ENCODE measurements at regions not wholly inside any gene's neighbourhood (a gene's known extent, or its start where the extent isn't known, plus 50 kb on each side); places are given as distances from the start of the nearest gene placed in this dataset.
"Not testable (repeated sequence)": the region's sequence is repeated elsewhere in the genome, so short reads cannot be mapped to it uniquely, and the experiment has no call there.

DNA sequence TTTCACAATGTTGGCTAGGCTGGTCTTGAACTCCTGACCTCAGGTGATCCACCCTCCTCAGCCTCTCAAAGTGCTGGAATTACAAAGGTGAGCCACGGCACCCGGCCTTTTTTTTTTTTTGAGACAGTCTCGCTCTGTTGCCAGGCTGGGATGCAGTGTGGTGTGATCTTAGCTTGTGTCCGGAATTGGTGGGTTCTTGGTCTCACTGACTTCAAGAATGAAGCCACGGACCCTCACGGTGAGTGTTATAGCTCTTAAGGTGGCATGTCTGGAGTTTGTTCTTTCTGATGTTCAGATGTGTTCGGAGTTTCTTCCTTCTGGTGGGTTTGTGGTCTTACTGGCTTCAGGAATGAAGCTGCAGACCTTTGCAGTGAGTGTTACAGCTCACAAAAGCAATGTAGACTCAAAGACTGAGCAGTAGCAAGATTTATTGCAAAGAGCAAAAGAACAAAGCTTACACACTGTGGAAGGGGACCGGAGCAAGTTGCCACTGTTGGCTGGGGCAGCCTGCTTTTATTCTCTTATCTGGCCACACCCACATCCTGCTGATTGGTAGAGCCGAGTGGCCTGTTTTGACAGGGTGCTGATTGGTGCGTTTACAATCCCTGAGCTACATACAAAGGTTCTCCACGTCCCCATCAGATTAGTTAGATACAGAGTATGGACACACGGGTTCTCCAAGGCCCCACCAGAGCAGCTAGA is 69.1 kb upstream of the DDR1 start:
- ATAC-seq; FAIRE-seq; H3K4me2 ChIP-seq (ENCODE audit: control insufficient read depth, insufficient read depth); H4K20me1 ChIP-seq (ENCODE audit: control insufficient read depth, insufficient read depth); H3K79me2 ChIP-seq (ENCODE audit: control insufficient read depth, insufficient read depth, low read length); H2AFZ ChIP-seq (ENCODE audit: control insufficient read depth, low read depth, low read length); H3K4me3 ChIP-seq; DNase-seq (ENCODE audit: low read depth, low spot score); intact Hi-C loops (cut with micrococcal nuclease; ENCODE audit: unreplicated experiment); H3K27me3 ChIP-seq (replicated peaks in 1 of 2; ENCODE audit: control insufficient read depth in 2 of 2, insufficient read depth in 2 of 2, low read length in 1 of 2); H3K36me3 ChIP-seq (ENCODE audit: control insufficient read depth in 2 of 2, insufficient read depth in 2 of 2, low read length in 1 of 2); in situ Hi-C loops (cut with MboI); H3K9ac ChIP-seq (ENCODE audit: control insufficient read depth, insufficient read depth, low read length); H3K9me3 ChIP-seq (replicated peaks; ENCODE audit: control insufficient read depth, insufficient read depth, low read length): not testable (repeated sequence)
- WGBS (ENCODE audit: insufficient coverage, insufficient replicate concordance, low lambda C conversion rate, missing lambda C conversion rate): 89% methylated on average over 12 of the region's 12 CpGs
- ChIA-PET POLR2A (interaction anchor here (0.6 to 1.3 kb wide), 3 partner anchors 47 to 91 kb away, joined by 4 to 6 read pairs (median 4); no protein-coding TSS in a partner anchor), RAD21 (ENCODE audit: unreplicated experiment) (interaction anchor here (0.8 to 1.8 kb wide), 5 partner anchors 30 to 80 kb away, joined by 3 to 6 read pairs (median 3); no protein-coding TSS in a partner anchor), SMC1A (ENCODE audit: uncharacterized antibody, unreplicated experiment) (interaction anchor here (1.1 to 16.8 kb wide), 6 partner anchors 11 to 79 kb away, joined by 3 to 217 read pairs (median 5); no protein-coding TSS in a partner anchor), CTCF (interaction anchor here (1.0 to 1.6 kb wide), 3 partner anchors 48 to 56 kb away, joined by 3 to 7 read pairs (median 3); no protein-coding TSS in a partner anchor)
- BruUV-seq (replicated peaks): TSS peak; percentile 93
- Histone ChIP-seq H3K4me1 (ENCODE audit: control insufficient read depth, insufficient read depth, low read length) (peaks cover 49% of the 10 kb centered on the region), H3K27ac (ENCODE audit: control insufficient read depth, insufficient read depth) (peak overlapping the region; percentile 52; the same call in 1 of the 2 replicates)
- TF ChIP-seq TCF12 (IDR thresholded peaks at IDR 0.05; ENCODE audit: low read depth, low read length) (peak; percentile 24; the same call in 1 of the 2 replicates), NFYB (IDR thresholded peaks at IDR 0.05; ENCODE audit: insufficient read depth, low read depth, low read length) (peak; percentile 63)

DNA sequence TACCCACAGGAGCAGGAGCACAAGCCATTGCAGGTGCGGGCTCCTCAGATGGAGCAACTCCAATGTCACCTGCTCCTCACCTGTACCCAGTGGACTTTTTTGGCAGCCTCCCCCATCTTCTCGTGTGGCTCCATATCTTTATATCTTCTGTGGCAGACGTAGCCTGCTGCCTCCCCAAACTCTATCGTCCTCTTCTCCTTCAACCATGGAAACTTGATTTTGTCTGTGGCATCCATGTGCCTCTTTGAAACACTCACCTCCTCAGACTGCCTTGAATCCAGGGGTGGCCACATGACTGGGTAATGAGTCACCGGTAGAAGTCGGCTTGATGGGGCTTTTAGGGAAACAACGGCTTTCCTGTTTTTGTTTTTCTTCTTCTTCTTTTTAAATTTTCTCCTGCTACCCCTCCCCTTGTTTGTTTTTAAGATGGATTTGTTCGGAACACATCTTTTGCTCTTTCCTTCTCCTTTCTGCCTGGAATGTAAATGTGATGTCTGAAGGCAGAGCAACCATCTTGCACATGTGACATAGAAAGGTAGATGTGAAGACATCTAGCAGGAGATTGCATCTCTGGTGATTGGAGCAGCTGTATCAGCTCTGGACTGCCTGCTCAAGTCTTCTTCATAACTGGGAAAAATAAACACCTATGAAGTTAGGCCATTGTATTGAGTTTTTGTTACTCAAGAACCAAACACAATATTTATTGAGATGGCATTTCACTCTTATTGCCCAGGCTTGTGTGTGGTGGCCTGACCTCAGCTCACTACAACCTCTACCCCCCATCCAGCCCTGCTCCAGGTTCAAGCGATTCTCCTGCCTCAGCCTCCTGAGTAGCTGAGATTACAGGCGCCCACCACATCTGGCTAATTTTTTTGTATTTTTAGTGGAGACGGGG is 69.9 kb upstream of the DDR1 start:
- no TSS peak for BruUV-seq (replicated peaks)
- ChIA-PET CTCF (interaction anchor here (1.0 to 4.8 kb wide), 4 partner anchors 7 to 55 kb away, joined by 3 to 38 read pairs (median 5); no protein-coding TSS in a partner anchor), POLR2A (interaction anchor here (1.3 kb wide), 1 partner anchor 46 kb away, joined by 6 read pairs; no protein-coding TSS in a partner anchor), RAD21 (ENCODE audit: unreplicated experiment) (interaction anchor here (0.8 kb wide), 3 partner anchors 29 to 79 kb away, joined by 3 read pairs; no protein-coding TSS in a partner anchor), SMC1A (ENCODE audit: uncharacterized antibody, unreplicated experiment) (interaction anchor here (1.1 to 16.8 kb wide), 6 partner anchors 20 to 79 kb away, joined by 3 to 217 read pairs (median 26); no protein-coding TSS in a partner anchor)
- ATAC-seq (0 out of 3 replicates have a peak, but pooled peaks have one; percentile 5), FAIRE-seq (no peak), DNase-seq (ENCODE audit: low read depth, low spot score) (no peak)
- Histone ChIP-seq H3K4me3 (no peak overlapping the region), H3K4me1 (ENCODE audit: control insufficient read depth, insufficient read depth, low read length) (peaks cover 50% of the 10 kb centered on the region), H3K9ac (ENCODE audit: control insufficient read depth, insufficient read depth, low read length) (peak overlapping the region; percentile 17; the same call in 1 of the 2 replicates), H3K27ac (ENCODE audit: control insufficient read depth, insufficient read depth) (peak overlapping the region; percentile 52), H3K36me3 (ENCODE audit: control insufficient read depth in 2 of 2, insufficient read depth in 2 of 2, low read length in 1 of 2) (no peaks in the 10 kb centered on the region), H4K20me1 (ENCODE audit: control insufficient read depth, insufficient read depth) (no peaks in the 10 kb centered on the region), H3K27me3 (replicated peaks in 1 of 2; ENCODE audit: control insufficient read depth in 2 of 2, insufficient read depth in 2 of 2, low read length in 1 of 2) (no peaks in the 10 kb centered on the region), H3K9me3 (replicated peaks; ENCODE audit: control insufficient read depth, insufficient read depth, low read length) (peaks cover 3% of the 10 kb centered on the region; the same call in 2 of the 3 replicates), H3K79me2 (ENCODE audit: control insufficient read depth, insufficient read depth, low read length) (no peaks in the 10 kb centered on the region), H2AFZ (ENCODE audit: control insufficient read depth, low read depth, low read length) (peak overlapping the region; percentile 45), H3K4me2 (ENCODE audit: control insufficient read depth, insufficient read depth) (no peak overlapping the region; the same call in 1 of the 2 replicates)
- 51% methylated on average over 11 of the region's 11 CpGs for WGBS (ENCODE audit: insufficient coverage, insufficient replicate concordance, low lambda C conversion rate, missing lambda C conversion rate)
- in situ Hi-C loops (cut with MboI): no loop called here
- intact Hi-C loops (cut with micrococcal nuclease; ENCODE audit: unreplicated experiment): loop anchor here (1.0 kb wide), 1 partner anchor 77 kb away; no protein-coding TSS in a partner anchor
- TF ChIP-seq, protein P1, sequence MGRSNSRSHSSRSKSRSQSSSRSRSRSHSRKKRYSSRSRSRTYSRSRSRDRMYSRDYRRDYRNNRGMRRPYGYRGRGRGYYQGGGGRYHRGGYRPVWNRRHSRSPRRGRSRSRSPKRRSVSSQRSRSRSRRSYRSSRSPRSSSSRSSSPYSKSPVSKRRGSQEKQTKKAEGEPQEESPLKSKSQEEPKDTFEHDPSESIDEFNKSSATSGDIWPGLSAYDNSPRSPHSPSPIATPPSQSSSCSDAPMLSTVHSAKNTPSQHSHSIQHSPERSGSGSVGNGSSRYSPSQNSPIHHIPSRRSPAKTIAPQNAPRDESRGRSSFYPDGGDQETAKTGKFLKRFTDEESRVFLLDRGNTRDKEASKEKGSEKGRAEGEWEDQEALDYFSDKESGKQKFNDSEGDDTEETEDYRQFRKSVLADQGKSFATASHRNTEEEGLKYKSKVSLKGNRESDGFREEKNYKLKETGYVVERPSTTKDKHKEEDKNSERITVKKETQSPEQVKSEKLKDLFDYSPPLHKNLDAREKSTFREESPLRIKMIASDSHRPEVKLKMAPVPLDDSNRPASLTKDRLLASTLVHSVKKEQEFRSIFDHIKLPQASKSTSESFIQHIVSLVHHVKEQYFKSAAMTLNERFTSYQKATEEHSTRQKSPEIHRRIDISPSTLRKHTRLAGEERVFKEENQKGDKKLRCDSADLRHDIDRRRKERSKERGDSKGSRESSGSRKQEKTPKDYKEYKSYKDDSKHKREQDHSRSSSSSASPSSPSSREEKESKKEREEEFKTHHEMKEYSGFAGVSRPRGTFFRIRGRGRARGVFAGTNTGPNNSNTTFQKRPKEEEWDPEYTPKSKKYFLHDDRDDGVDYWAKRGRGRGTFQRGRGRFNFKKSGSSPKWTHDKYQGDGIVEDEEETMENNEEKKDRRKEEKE (IDR thresholded peaks at IDR 0.05): no peak
- TF ChIP-seq DPF2 (IDR thresholded peaks at IDR 0.05) (no peak), NFXL1 (IDR thresholded peaks at IDR 0.05; ENCODE audit: borderline replicate concordance) (no peak)

All from GM12878 (cell line).